ENCODE measurements at regions not wholly inside any gene's neighbourhood (a gene's known extent, or its start where the extent isn't known, plus 50 kb on each side); places are given as distances from the start of the nearest gene placed in this dataset.

GRCh38 chr7:156001496-156002260 lies 189.4 kb upstream of the SHH start:
- DNase-seq = no peak

- DNase-seq = no peak
Measured at GRCh38 chr7:156000601-156001396, 188.5 kb upstream of the SHH start.

GRCh38 chr7:155999631-156000489 lies 187.6 kb upstream of the SHH start:
- no peak for DNase-seq

GRCh38 chr7:155998766-155999630 lies 186.7 kb upstream of the SHH start:
- DNase-seq = no peak

GRCh38 chr7:155998328-155998691 lies 186.0 kb upstream of the SHH start:
- no peak for DNase-seq

GRCh38 chr7:155997431-155998327 lies 185.4 kb upstream of the SHH start:
- DNase-seq = no peak

- DNase-seq = no peak
Measured at GRCh38 chr7:155996718-155997280, 184.5 kb upstream of the SHH start.

GRCh38 chr7:155995183-155995612 lies 182.9 kb upstream of the SHH start:
- no peak for DNase-seq

- DNase-seq = no peak
Measured at GRCh38 chr7:155994279-155994811, 182.1 kb upstream of the SHH start.

- DNase-seq = no peak
Measured at GRCh38 chr7:155993420-155994278, 181.4 kb upstream of the SHH start.

- no peak for DNase-seq
Measured at GRCh38 chr7:155992974-155993373, 180.7 kb upstream of the SHH start.

- DNase-seq = no peak
Measured at GRCh38 chr7:155992538-155992937, 180.3 kb upstream of the SHH start.

- DNase-seq = no peak
Measured at GRCh38 chr7:155992107-155992506, 179.8 kb upstream of the SHH start.

GRCh38 chr7:155991470-155991869 lies 179.2 kb upstream of the SHH start:
- no peak for DNase-seq

GRCh38 chr7:155988416-155988815 lies 176.2 kb upstream of the SHH start:
- DNase-seq = no peak

- DNase-seq = no peak
Measured at GRCh38 chr7:155987681-155988235, 175.5 kb upstream of the SHH start.

- no peak for DNase-seq
Measured at GRCh38 chr7:155986497-155987160, 174.4 kb upstream of the SHH start.

- no peak for DNase-seq
Measured at GRCh38 chr7:155985518-155986250, 173.4 kb upstream of the SHH start.

Measured in fibroblast of skin of abdomen (primary cell).